Ectodermal cell (in vitro differentiated cells): ENCODE measurements at regions not wholly inside any gene's neighbourhood (a gene's known extent, or its start where the extent isn't known, plus 50 kb on each side); places are given as distances from the start of the nearest gene placed in this dataset.

Source experiments
- H3K27ac ChIP-seq: 2 replicates; pipeline ENCODE4 v1.7.0; 2013; ENCODE audit warnings: mild to moderate bottlenecking, low read depth, low read length; ENCODE audit not compliant: insufficient read depth, poor library complexity, severe bottlenecking
- H3K27me3 ChIP-seq: 2 replicates; pipeline ENCODE4 v1.7.0; 2013; ENCODE audit warnings: mild to moderate bottlenecking, low read length; ENCODE audit not compliant: insufficient read depth, control insufficient read depth, poor library complexity, severe bottlenecking
- H3K36me3 ChIP-seq: one replicate; pipeline ENCODE4 v1.7.0; 2013; ENCODE audit warnings: low read length; ENCODE audit not compliant: control insufficient read depth, insufficient read depth
- H3K4me1 ChIP-seq: one replicate; pipeline ENCODE4 v1.7.0; 2013; ENCODE audit warnings: low read length; ENCODE audit not compliant: control insufficient read depth, insufficient read depth
- H3K4me3 ChIP-seq: 2 replicates; pipeline ENCODE4 v1.7.0; 2013; ENCODE audit warnings: low read depth, low read length, control low read depth; ENCODE audit not compliant: insufficient read depth
- H3K9me3 ChIP-seq: 2 replicates; pipeline ENCODE4 v1.7.0; 2013; ENCODE audit warnings: mild to moderate bottlenecking, low read length, moderate library complexity; ENCODE audit not compliant: control insufficient read depth
- WGBS, 2 experiments: methylation state at CpG; one replicate each; pipeline ENCODE4 v1.1.7; 2013; ENCODE audit warnings: missing lambda C conversion rate in 2 of 2; 5-methylcytosine and 5-hydroxymethylcytosine counted together

DNA sequence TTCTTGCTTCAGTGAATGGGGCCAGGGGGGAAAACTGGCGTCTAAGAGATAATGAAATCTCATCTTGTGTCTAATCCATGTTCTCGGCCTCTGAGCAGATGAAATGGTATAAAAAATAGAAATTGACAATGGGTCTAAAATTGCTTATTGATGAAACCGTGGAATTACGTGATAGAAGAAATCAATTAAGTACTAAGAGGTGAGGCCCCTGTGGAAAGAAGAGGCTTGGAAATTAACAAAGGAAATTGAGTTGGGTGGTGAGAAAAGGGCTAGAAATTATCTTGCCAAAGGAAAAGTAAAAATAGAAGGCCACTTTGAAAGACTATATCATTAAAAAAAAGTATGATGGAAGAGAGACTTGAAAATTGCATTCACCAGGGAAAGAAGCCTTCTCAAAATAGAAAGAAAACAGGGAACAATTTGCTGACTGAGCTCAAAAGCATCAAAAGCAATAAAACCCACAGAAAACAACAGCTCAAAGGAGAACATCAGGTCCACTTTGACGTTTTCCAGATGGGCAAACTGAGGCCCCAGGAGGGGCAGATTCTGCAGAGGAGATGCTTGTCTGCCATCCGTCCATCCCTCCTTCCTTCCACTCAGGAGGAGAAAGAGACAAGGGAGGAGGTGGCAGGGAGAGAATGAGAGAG, 226.1 kb upstream of the RTL1 start:
- no peaks in the 10 kb centered on the region for H3K36me3 ChIP-seq
- WGBS, 2 experiments, result 87 to 89% methylated on average over 5 to 6 of the region's 6 CpGs
- H3K9me3 ChIP-seq, result no peaks in the 10 kb centered on the region
- no peaks in the 10 kb centered on the region for H3K27me3 ChIP-seq
- no peak overlapping the region for H3K27ac ChIP-seq
- no peaks in the 10 kb centered on the region for H3K4me1 ChIP-seq
- H3K4me3 ChIP-seq, result no peak overlapping the region

- Histone ChIP-seq H3K27me3 (no peaks in the 10 kb centered on the region), H3K27ac (no peak overlapping the region), H3K36me3 (no peaks in the 10 kb centered on the region), H3K4me3 (no peak overlapping the region), H3K9me3 (no peaks in the 10 kb centered on the region), H3K4me1 (no peaks in the 10 kb centered on the region)
- WGBS, 2 experiments, result 85% methylated on average over 6 of the region's 6 CpGs
These were observed 227.3 kb upstream of the RTL1 start for GRCh38 chr14:101130861-101131260.

DNA sequence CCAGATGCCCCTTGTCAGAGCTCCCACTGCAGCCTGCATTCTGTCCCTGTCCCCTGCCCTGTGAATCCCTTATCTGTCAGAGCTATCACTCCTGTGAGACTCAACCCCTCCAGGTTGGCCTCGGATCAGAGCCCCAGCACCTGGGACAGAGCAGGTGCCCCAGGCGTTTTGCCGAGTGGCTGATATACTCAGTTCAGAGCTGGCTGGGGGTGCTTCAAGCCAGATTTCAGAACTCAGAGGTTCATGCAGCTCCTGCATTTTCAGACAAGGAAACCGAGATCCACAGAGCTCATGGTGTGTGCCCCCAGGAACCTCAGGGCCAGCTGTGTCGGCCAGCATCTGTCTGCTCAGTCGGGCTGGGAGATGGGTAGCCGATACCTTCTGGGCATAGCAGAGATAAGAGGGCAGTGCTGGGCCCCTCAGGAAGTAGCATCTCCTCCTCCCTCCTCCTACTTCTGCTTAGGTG, 228.0 kb upstream of the RTL1 start:
- no peak overlapping the region for H3K4me3 ChIP-seq
- no peaks in the 10 kb centered on the region for H3K4me1 ChIP-seq
- no peaks in the 10 kb centered on the region for H3K27me3 ChIP-seq
- WGBS, 2 experiments, result 73 to 82% methylated on average over 7 of the region's 7 CpGs
- no peak overlapping the region for H3K27ac ChIP-seq
- no peaks in the 10 kb centered on the region for H3K9me3 ChIP-seq
- H3K36me3 ChIP-seq, result no peaks in the 10 kb centered on the region

DNA sequence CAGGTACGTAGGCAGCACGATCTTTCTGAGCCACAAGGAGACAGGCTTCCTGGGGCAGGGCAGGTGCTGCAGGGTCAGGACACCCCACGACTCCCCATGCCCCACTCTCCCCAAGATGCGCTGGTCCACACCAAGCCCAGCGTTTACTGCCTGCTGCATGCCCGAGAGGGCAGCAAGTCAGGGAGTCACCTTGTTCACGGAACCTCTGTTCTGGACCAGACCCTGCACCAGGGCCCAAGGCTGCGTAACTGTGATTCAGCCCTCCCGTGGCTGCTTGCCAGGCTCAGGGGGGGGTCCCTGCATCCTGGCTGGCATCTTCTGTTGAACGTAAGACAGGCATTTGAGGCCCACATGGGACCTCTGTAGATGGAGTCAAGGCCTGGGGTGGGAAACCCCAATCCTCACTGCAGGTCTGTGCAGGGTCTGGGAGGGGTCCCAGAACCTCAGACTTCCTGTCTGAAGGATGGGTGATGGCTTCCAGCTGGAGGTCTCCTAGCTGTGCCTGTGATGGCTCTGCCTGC, 228.6 kb upstream of the RTL1 start:
- Histone ChIP-seq H3K4me3 (no peak overlapping the region), H3K4me1 (no peaks in the 10 kb centered on the region), H3K27me3 (no peaks in the 10 kb centered on the region), H3K9me3 (no peaks in the 10 kb centered on the region), H3K27ac (no peak overlapping the region), H3K36me3 (no peaks in the 10 kb centered on the region)
- 88% methylated on average over 10 of the region's 10 CpGs for WGBS, 2 experiments

DNA sequence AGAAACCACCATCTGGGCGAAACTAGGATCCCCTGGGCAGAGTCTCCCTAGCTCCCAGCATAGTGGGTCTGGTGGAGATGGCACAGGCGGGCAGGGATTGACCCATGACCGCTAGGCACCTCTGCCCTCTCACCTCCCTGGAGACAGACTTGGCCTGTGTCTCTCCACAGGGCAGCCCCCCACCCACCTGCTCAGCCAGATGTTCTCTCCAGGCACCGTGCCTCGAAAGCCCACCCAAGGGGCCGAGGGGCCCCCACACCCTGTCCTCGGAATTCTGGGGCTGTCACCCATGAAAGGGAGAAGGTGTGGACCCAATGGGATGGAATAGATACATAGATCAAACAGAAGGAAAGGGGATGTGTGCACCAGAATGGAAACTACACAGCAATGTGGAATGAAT, 229.1 kb upstream of the RTL1 start:
- Histone ChIP-seq H3K9me3 (no peaks in the 10 kb centered on the region), H3K27me3 (no peaks in the 10 kb centered on the region), H3K4me3 (no peak overlapping the region), H3K4me1 (no peaks in the 10 kb centered on the region), H3K36me3 (no peaks in the 10 kb centered on the region), H3K27ac (no peak overlapping the region)
- WGBS, 2 experiments, result 91 to 95% methylated on average over 7 of the region's 7 CpGs

DNA sequence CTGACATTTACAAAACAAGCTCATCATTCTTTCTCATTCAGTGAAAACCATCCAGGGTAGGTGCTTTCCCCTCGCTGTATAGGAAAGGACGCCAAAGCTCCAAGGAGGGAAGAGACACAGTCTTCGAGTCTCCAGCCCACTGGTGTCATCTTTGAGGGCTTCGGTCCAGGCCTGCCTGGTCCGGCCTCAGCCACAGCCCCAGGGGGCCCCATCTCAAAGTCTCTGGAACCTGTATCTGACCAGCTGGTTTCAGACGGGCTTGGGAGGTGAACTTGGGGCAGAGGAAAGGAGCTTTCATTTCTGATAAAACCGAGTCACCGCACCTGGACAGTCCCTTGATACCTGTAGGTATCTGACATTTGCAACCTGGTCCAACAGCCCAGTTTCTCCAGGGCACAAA, 229.5 kb upstream of the RTL1 start:
- Histone ChIP-seq H3K4me3 (no peak overlapping the region), H3K4me1 (no peaks in the 10 kb centered on the region), H3K27ac (no peak overlapping the region), H3K36me3 (no peaks in the 10 kb centered on the region), H3K27me3 (no peaks in the 10 kb centered on the region), H3K9me3 (no peaks in the 10 kb centered on the region)
- 95 to 96% methylated on average over 8 of the region's 8 CpGs for WGBS, 2 experiments

DNA sequence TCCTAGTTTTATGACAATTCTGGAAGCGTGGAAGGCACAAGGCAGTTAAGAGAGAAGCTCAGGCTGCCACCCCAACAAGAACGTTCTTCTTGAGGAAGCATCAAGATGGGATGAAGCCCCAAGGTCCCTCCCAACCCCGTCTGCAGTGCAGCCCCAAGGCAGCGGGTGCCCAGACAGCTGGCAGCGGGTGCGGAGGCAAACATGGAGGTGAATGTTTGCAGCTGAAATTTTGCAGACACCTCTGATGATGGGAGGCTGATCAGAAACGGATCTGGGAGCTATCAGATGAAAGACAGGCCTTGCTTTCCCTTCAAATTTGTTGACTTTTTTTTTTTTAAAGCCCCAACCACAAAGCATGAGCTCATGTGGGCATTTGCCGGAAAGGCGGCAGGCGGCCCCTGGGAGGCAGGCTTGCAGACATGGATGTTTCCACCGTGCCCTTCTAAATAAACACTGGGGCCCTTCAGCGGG, 230.7 kb upstream of the RTL1 start:
- H3K9me3 ChIP-seq, result no peaks in the 10 kb centered on the region
- no peak overlapping the region for H3K27ac ChIP-seq
- H3K36me3 ChIP-seq, result no peaks in the 10 kb centered on the region
- H3K4me1 ChIP-seq, result no peaks in the 10 kb centered on the region
- no peaks in the 10 kb centered on the region for H3K27me3 ChIP-seq
- 88% methylated on average over 12 of the region's 12 CpGs for WGBS, 2 experiments
- H3K4me3 ChIP-seq, result no peak overlapping the region

DNA sequence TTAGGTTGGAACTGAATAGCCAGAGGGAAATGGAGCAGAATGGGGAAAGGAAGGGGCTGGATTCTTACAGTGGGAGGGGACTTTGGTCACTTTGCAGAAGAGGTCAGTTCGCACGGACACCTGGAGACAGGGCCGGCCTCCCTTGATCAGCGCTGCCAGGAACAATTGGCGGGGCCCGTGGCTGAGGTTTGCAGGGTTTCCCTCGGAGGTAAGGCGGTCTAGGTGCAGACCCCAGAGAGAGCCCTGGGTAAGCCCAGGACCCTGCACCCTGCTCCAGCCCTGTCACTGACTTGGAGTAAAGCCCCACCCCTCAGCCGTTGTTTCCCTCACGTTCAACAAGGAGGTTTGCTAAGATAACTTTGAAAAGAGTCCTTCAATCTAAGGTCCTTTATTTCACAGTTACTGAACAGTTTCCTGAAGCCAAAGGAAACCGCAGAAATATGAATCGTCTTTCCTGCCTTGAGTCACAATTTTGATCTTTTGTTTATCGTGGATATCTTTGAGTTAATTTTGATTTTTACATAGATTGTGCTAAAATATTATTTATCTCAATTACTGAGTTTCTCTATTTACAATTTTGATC, 231.4 kb upstream of the RTL1 start:
- H3K27me3 ChIP-seq, result no peaks in the 10 kb centered on the region
- H3K27ac ChIP-seq, result no peak overlapping the region
- 85 to 87% methylated on average over 12 to 13 of the region's 13 CpGs for WGBS, 2 experiments

GRCh38 chr14:101135796-101136742, 232.5 kb upstream of the RTL1 start:
- H3K36me3 ChIP-seq, result no peaks in the 10 kb centered on the region
- H3K4me3 ChIP-seq, result no peak overlapping the region
- no peaks in the 10 kb centered on the region for H3K9me3 ChIP-seq
- 91 to 94% methylated on average over 10 of the region's 10 CpGs for WGBS, 2 experiments
- H3K27ac ChIP-seq, result no peak overlapping the region
- H3K27me3 ChIP-seq, result no peaks in the 10 kb centered on the region
- no peaks in the 10 kb centered on the region for H3K4me1 ChIP-seq

More for the DNA sequence above, 231.4 kb upstream of the RTL1 start:
- Histone ChIP-seq H3K4me1 (no peaks in the 10 kb centered on the region), H3K9me3 (no peaks in the 10 kb centered on the region), H3K4me3 (no peak overlapping the region), H3K36me3 (no peaks in the 10 kb centered on the region)

GRCh38 chr14:101137234-101137633, 233.7 kb upstream of the RTL1 start:
- Histone ChIP-seq H3K4me1 (no peaks in the 10 kb centered on the region), H3K4me3 (no peak overlapping the region), H3K27ac (no peak overlapping the region), H3K9me3 (no peaks in the 10 kb centered on the region), H3K36me3 (no peaks in the 10 kb centered on the region), H3K27me3 (no peaks in the 10 kb centered on the region)
- 92% methylated on average over 7 of the region's 7 CpGs for WGBS, 2 experiments
